ENCODE measurements at regions not wholly inside any gene's neighbourhood (a gene's known extent, or its start where the extent isn't known, plus 50 kb on each side); places are given as distances from the start of the nearest gene placed in this dataset.

- Histone ChIP-seq H3K27me3 (replicated peaks; ENCODE audit: control insufficient read depth, insufficient read depth, low read length) (no peaks in the 10 kb centered on the region), H3K4me3 (ENCODE audit: low read depth, low read length) (no peak overlapping the region), H3K36me3 (ENCODE audit: control insufficient read depth, insufficient read depth, low read length) (no peaks in the 10 kb centered on the region), H3K9me3 (no peaks in the 10 kb centered on the region), H3K4me1 (no peaks in the 10 kb centered on the region)
- Mint-ChIP-seq H3K36me3 (ENCODE audit: insufficient read depth, unreplicated experiment) (no peaks in the 10 kb centered on the region), H3K4me1 (ENCODE audit: low read depth, unreplicated experiment) (no peaks in the 10 kb centered on the region), H3K27me3 (ENCODE audit: insufficient read depth, unreplicated experiment) (peaks cover 2% of the 10 kb centered on the region), H3K4me3 (ENCODE audit: unreplicated experiment) (no peak overlapping the region), H3K9me3 (ENCODE audit: unreplicated experiment) (no peaks in the 10 kb centered on the region), H3K27ac (ENCODE audit: unreplicated experiment) (no peak overlapping the region)
- CTCF ChIA-PET = no interaction called here
- POLR2A ChIA-PET = no interaction called here
- no TSS peak for BruUV-seq (replicated peaks)
- intact Hi-C loops (cut with micrococcal nuclease; ENCODE audit: unreplicated experiment) = no loop called here
- no peak for DNase-seq
- no peak for TF ChIP-seq CTCF (IDR thresholded peaks at IDR 0.05; ENCODE audit: insufficient read depth in 1 of 2, low read depth in 1 of 2, low read length in 1 of 2, severe bottlenecking in 1 of 2, unreplicated experiment in 1 of 2)
These were observed 898.3 kb upstream of the PCDH9 start for GRCh38 chr13:68128297-68128915.

- H3K27me3 Mint-ChIP-seq (ENCODE audit: insufficient read depth, unreplicated experiment) = no peaks in the 10 kb centered on the region
- ChIA-PET POLR2A (no interaction called here), CTCF (no interaction called here)
- no peaks in the 10 kb centered on the region for H3K4me1 Mint-ChIP-seq (ENCODE audit: low read depth, unreplicated experiment)
- H3K9me3 Mint-ChIP-seq (ENCODE audit: unreplicated experiment) = no peaks in the 10 kb centered on the region
- no peaks in the 10 kb centered on the region for H3K36me3 Mint-ChIP-seq (ENCODE audit: insufficient read depth, unreplicated experiment)
- H3K4me1 ChIP-seq = no peaks in the 10 kb centered on the region
- no peak for TF ChIP-seq CTCF (IDR thresholded peaks at IDR 0.05; ENCODE audit: insufficient read depth in 1 of 2, low read depth in 1 of 2, low read length in 1 of 2, severe bottlenecking in 1 of 2, unreplicated experiment in 1 of 2)
- H3K27ac Mint-ChIP-seq (ENCODE audit: unreplicated experiment) = no peak overlapping the region
- BruUV-seq (replicated peaks) = no TSS peak
- no peak for DNase-seq
- no peak overlapping the region for H3K4me3 ChIP-seq (ENCODE audit: low read depth, low read length)
- intact Hi-C loops (cut with micrococcal nuclease; ENCODE audit: unreplicated experiment) = no loop called here
- no peak overlapping the region for H3K4me3 Mint-ChIP-seq (ENCODE audit: unreplicated experiment)
- H3K9me3 ChIP-seq = no peaks in the 10 kb centered on the region
- no peaks in the 10 kb centered on the region for H3K27me3 ChIP-seq (replicated peaks; ENCODE audit: control insufficient read depth, insufficient read depth, low read length)
- H3K36me3 ChIP-seq (ENCODE audit: control insufficient read depth, insufficient read depth, low read length) = no peaks in the 10 kb centered on the region
These were observed 894.9 kb upstream of the PCDH9 start for GRCh38 chr13:68125087-68125480.

GRCh38 chr13:68124437-68125086 is 894.4 kb upstream of the PCDH9 start:
- Histone ChIP-seq H3K9me3 (no peaks in the 10 kb centered on the region), H3K4me3 (ENCODE audit: low read depth, low read length) (no peak overlapping the region), H3K4me1 (no peaks in the 10 kb centered on the region), H3K36me3 (ENCODE audit: control insufficient read depth, insufficient read depth, low read length) (no peaks in the 10 kb centered on the region), H3K27me3 (replicated peaks; ENCODE audit: control insufficient read depth, insufficient read depth, low read length) (no peaks in the 10 kb centered on the region)
- ChIA-PET CTCF (no interaction called here), POLR2A (no interaction called here)
- Mint-ChIP-seq H3K4me3 (ENCODE audit: unreplicated experiment) (no peak overlapping the region), H3K9me3 (ENCODE audit: unreplicated experiment) (no peaks in the 10 kb centered on the region), H3K4me1 (ENCODE audit: low read depth, unreplicated experiment) (no peaks in the 10 kb centered on the region), H3K36me3 (ENCODE audit: insufficient read depth, unreplicated experiment) (no peaks in the 10 kb centered on the region), H3K27me3 (ENCODE audit: insufficient read depth, unreplicated experiment) (no peaks in the 10 kb centered on the region), H3K27ac (ENCODE audit: unreplicated experiment) (no peak overlapping the region)
- intact Hi-C loops (cut with micrococcal nuclease; ENCODE audit: unreplicated experiment) = no loop called here
- BruUV-seq (replicated peaks) = no TSS peak
- DNase-seq = no peak
- TF ChIP-seq CTCF (IDR thresholded peaks at IDR 0.05; ENCODE audit: insufficient read depth in 1 of 2, low read depth in 1 of 2, low read length in 1 of 2, severe bottlenecking in 1 of 2, unreplicated experiment in 1 of 2) = no peak

Measured in Caco-2 (cell line).